ENCODE measurements at regions not wholly inside any gene's neighbourhood (a gene's known extent, or its start where the extent isn't known, plus 50 kb on each side); places are given as distances from the start of the nearest gene placed in this dataset.

DNA sequence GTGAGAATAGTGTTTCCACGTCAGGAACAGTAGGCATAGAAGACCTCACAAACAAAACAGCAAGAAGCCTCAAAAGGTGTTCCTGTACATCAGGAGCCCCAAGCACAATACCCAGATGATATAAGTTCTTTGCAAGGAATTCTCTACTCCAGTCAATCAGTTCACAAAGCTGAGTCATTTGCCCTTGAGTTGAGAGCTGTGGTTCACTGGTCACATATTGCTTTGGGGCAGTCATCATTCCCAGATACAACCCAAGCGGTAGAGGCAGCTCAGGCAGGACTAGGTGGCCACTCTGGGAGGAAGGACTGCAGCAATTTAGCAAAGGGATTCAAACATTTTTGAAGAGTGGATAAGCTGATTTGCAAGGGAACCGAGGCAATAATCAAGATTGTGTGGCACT, 551.5 kb upstream of the ZFP42 start:
- TF ChIP-seq, protein P1, sequence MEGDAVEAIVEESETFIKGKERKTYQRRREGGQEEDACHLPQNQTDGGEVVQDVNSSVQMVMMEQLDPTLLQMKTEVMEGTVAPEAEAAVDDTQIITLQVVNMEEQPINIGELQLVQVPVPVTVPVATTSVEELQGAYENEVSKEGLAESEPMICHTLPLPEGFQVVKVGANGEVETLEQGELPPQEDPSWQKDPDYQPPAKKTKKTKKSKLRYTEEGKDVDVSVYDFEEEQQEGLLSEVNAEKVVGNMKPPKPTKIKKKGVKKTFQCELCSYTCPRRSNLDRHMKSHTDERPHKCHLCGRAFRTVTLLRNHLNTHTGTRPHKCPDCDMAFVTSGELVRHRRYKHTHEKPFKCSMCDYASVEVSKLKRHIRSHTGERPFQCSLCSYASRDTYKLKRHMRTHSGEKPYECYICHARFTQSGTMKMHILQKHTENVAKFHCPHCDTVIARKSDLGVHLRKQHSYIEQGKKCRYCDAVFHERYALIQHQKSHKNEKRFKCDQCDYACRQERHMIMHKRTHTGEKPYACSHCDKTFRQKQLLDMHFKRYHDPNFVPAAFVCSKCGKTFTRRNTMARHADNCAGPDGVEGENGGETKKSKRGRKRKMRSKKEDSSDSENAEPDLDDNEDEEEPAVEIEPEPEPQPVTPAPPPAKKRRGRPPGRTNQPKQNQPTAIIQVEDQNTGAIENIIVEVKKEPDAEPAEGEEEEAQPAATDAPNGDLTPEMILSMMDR (IDR thresholded peaks at IDR 0.05; ENCODE audit: insufficient read depth, low read length, poor library complexity, severe bottlenecking) = no peak
- no peak for TF ChIP-seq EZH2phosphoT487 (conservative IDR thresholded peaks at IDR 0.05; ENCODE audit: low read length)

All from SU-DHL-6 (cell line).